Liver (tissue), 8 donors: ENCODE measurements at regions not wholly inside any gene's neighbourhood (a gene's known extent, or its start where the extent isn't known, plus 50 kb on each side); places are given as distances from the start of the nearest gene placed in this dataset.

ENCODE experiments used
- DNase-seq: peaks from one replicate; pipeline ENCODE4 v3.0.0-alpha.2; 2017; ENCODE audit warnings: low spot score
- H3K27ac ChIP-seq, 2 donors: one replicate each; pipeline ENCODE4 v1.7.0; 2013; ENCODE audit warnings: inconsistent platforms in 2 of 2, low read length in 2 of 2, control low read depth in 1 of 2, low read depth in 1 of 2, mild to moderate bottlenecking in 1 of 2
- H3K27me3 ChIP-seq, 4 donors: one replicate each; pipeline versions ENCODE4 v1.6.1 to v1.7.0; 2013; ENCODE audit warnings: low read length in 3 of 4, inconsistent platforms in 1 of 4, mild to moderate bottlenecking in 1 of 4, moderate library complexity in 1 of 4; ENCODE audit not compliant: control insufficient read depth in 4 of 4, insufficient read depth in 4 of 4
- H3K36me3 ChIP-seq, 4 donors: one replicate each; pipeline versions ENCODE4 v1.6.1 to v1.7.0; 2013; ENCODE audit warnings: low read length in 3 of 4, mild to moderate bottlenecking in 3 of 4, low read depth in 1 of 4, moderate library complexity in 1 of 4; ENCODE audit not compliant: control insufficient read depth in 4 of 4, insufficient read depth in 3 of 4
- H3K4me1 ChIP-seq, 4 donors: one replicate each; pipeline versions ENCODE4 v1.6.1 to v1.7.0; 2013; ENCODE audit warnings: low read length in 3 of 4, mild to moderate bottlenecking in 3 of 4, moderate library complexity in 1 of 4; ENCODE audit not compliant: control insufficient read depth in 4 of 4, insufficient read depth in 4 of 4
- H3K4me3 ChIP-seq, 3 donors: one replicate each; pipeline versions ENCODE4 v1.6.1 to v1.7.0; 2013; ENCODE audit warnings: low read length in 3 of 3, control low read depth in 1 of 3, low read depth in 1 of 3, mild to moderate bottlenecking in 1 of 3
- H3K9ac ChIP-seq, 2 donors: one replicate each; pipeline ENCODE4 v1.7.0; 2013; ENCODE audit warnings: low read length in 2 of 2, mild to moderate bottlenecking in 2 of 2, moderate library complexity in 2 of 2, control low read depth in 1 of 2, low read depth in 1 of 2
- H3K9me3 ChIP-seq, 4 donors: one replicate each; pipeline versions ENCODE4 v1.6.1 to v1.7.0; 2013; ENCODE audit warnings: low read length in 3 of 4; ENCODE audit not compliant: control insufficient read depth in 4 of 4
- ATF3 ChIP-seq: IDR thresholded peaks from 2 replicates; pipeline ENCODE4 v1.6.1; 2016; ENCODE audit warnings: antibody characterized with exemption
- CTCF ChIP-seq: fragments of 150-350 bp; IDR thresholded peaks from 2 replicates; pipeline ENCODE4 v1.5.1; 2017; ENCODE audit warnings: improper control_type of control experiment, low read depth, low read length; ENCODE audit not compliant: missing input control
- EGR1 ChIP-seq, 2 donors: IDR thresholded peaks; 2 replicates each; pipeline ENCODE4 v1.6.1; 2016 to 2018; ENCODE audit warnings: antibody characterized with exemption in 2 of 2, low read depth in 2 of 2
- FOXA1 ChIP-seq: IDR thresholded peaks from 2 replicates; pipeline ENCODE4 v1.6.1; 2016; ENCODE audit warnings: antibody characterized with exemption
- FOXA2 ChIP-seq: IDR thresholded peaks from 2 replicates; pipeline ENCODE4 v1.6.1; 2016; ENCODE audit warnings: antibody characterized with exemption
- GABPA ChIP-seq, 2 donors: IDR thresholded peaks in 1 of 2; conservative IDR thresholded peaks in 1 of 2; 2 replicates each; pipeline ENCODE4 v1.6.1; 2016; ENCODE audit warnings: antibody characterized with exemption in 2 of 2, mild to moderate bottlenecking in 1 of 2, moderate library complexity in 1 of 2
- HNF4A ChIP-seq, 2 donors: conservative IDR thresholded peaks; 2 replicates each; pipeline ENCODE4 v1.6.1; 2016; ENCODE audit warnings: antibody characterized with exemption in 2 of 2, mild to moderate bottlenecking in 2 of 2
- HNF4G ChIP-seq: IDR thresholded peaks from 2 replicates; pipeline ENCODE4 v1.6.1; 2016; ENCODE audit warnings: antibody characterized with exemption
- JUND ChIP-seq, 2 donors: IDR thresholded peaks; 2 replicates each; pipeline ENCODE4 v1.6.1; 2016; ENCODE audit warnings: antibody characterized with exemption in 2 of 2
- MAX ChIP-seq: IDR thresholded peaks from 2 replicates; pipeline ENCODE4 v1.6.1; 2016; ENCODE audit warnings: antibody characterized with exemption
- NR2F2 ChIP-seq: IDR thresholded peaks from 2 replicates; pipeline ENCODE4 v1.6.1; 2016; ENCODE audit warnings: antibody characterized with exemption
- RAD21 ChIP-seq, 2 donors: IDR thresholded peaks; 2 replicates each; pipeline ENCODE4 v1.6.1; 2016; ENCODE audit warnings: antibody characterized with exemption in 2 of 2, mild to moderate bottlenecking in 2 of 2
- REST ChIP-seq: IDR thresholded peaks from 2 replicates; pipeline ENCODE4 v1.6.1; 2016; ENCODE audit warnings: antibody characterized with exemption, mild to moderate bottlenecking
- RXRA ChIP-seq, 2 donors: IDR thresholded peaks; 2 replicates each; pipeline ENCODE4 v1.6.1; 2017 to 2018; ENCODE audit warnings: antibody characterized with exemption in 2 of 2, mild to moderate bottlenecking in 1 of 2
- SP1 ChIP-seq: IDR thresholded peaks from 2 replicates; pipeline ENCODE4 v1.6.1; 2018; ENCODE audit warnings: antibody characterized with exemption, mild to moderate bottlenecking
- TAF1 ChIP-seq: conservative IDR thresholded peaks from 2 replicates; pipeline ENCODE4 v1.6.1; 2016; ENCODE audit warnings: antibody characterized with exemption, mild to moderate bottlenecking
- YY1 ChIP-seq: IDR thresholded peaks from 2 replicates; pipeline ENCODE4 v1.6.1; 2016; ENCODE audit warnings: antibody characterized with exemption, mild to moderate bottlenecking
- ZBTB33 ChIP-seq: IDR thresholded peaks from 2 replicates; pipeline ENCODE4 v1.6.1; 2016; ENCODE audit warnings: antibody characterized with exemption
- WGBS: extraction: QIAGEN DNeasy Blood & Tissue Kit; methylation state at CpG from one replicate; pipeline ENCODE4 v1.1.7; 2013; 5-methylcytosine and 5-hydroxymethylcytosine counted together
- donor health status: healthy.
- donor health status: healthy.
- donor health status: healthy.
- donor health status: healthy.
- donor health status: healthy.

GRCh38 chr16:6835516-6835915 lies 497.1 kb upstream of the RBFOX1 start:
- Histone ChIP-seq H3K4me3 (no peak overlapping the region), H3K27me3 (peaks cover 0 to 3% (median 0%) of the 10 kb centered on the region in 4 donors), H3K36me3 (no peaks in the 10 kb centered on the region), H3K9ac (no peak overlapping the region), H3K9me3 (peaks cover 0 to 7% (median 1%) of the 10 kb centered on the region in 4 donors), H3K27ac (no peak overlapping the region), H3K4me1 (no peaks in the 10 kb centered on the region)
- TF ChIP-seq YY1 (no peak), TAF1 (no peak), EGR1 (IDR thresholded peaks at IDR 0.05; ENCODE audit: low read depth in 2 of 2) (no peak), ATF3 (no peak), HNF4G (no peak), RAD21 (IDR thresholded peaks at IDR 0.05) (no peak), CTCF (no peak), REST (no peak), FOXA2 (no peak), MAX (no peak), SP1 (no peak), HNF4A (conservative IDR thresholded peaks at IDR 0.05) (no peak), JUND (IDR thresholded peaks at IDR 0.05) (no peak), RXRA (IDR thresholded peaks at IDR 0.05) (no peak), ZBTB33 (no peak), NR2F2 (no peak), FOXA1 (no peak), GABPA (IDR thresholded peaks at IDR 0.05 in 1 of 2, conservative IDR thresholded peaks at IDR 0.05 in 1 of 2) (no peak)
- DNase-seq = no peak
- WGBS = 82% methylated on average over 2 of the region's 2 CpGs
